K562 (cell line): ENCODE measurements at regions not wholly inside any gene's neighbourhood (a gene's known extent, or its start where the extent isn't known, plus 50 kb on each side); places are given as distances from the start of the nearest gene placed in this dataset.

ENCODE experiments used
- ATAC-seq: fragments of 200-7000 bp; cut with Tn5 transposase; 3 replicates; pipeline ENCODE4 v1.9.1; 2020; ENCODE audit warnings: moderate library complexity
- BruUV-seq: library from RNA; stranded (reverse); fragments of 400-500 nt; replicated peaks from 2 replicates; lab custom pipeline; 2021; lab: Mats Ljungman, UMichigan
- CTCF ChIA-PET: fragments of 300-600 bp; formaldehyde crosslinking; extraction: SDS; loops from one replicate; lab custom pipeline; 2021; ENCODE audit warnings: low intra/inter-chr PET ratio; lab: Yijun Ruan, JAX
- POLR2A ChIA-PET: fragments of 300-600, 350-650 bp; sonication (Branson Sonifier 250); formaldehyde crosslinking; extraction: SDS; loops from one replicate; lab custom pipeline; 2021; ENCODE audit warnings: antibody characterized with exemption, inconsistent platforms; lab: Yijun Ruan, JAX
- DNase-seq, 4 experiments: peaks; one replicate each; pipeline versions ENCODE4 v3.0.0 to v3.0.0-alpha.2; 2011 to 2018; ENCODE audit warnings: low spot score in 3 of 4, mixed read lengths in 3 of 4; ENCODE audit errors: extremely low read depth in 1 of 4
- FAIRE-seq: peaks from 2 replicates; lab custom pipeline; 2011; peaks lifted over from hg19 to GRCh38; lab: Jason Lieb, UNC
- H2AFZ ChIP-seq: 2 replicates; pipeline ENCODE4 v1.6.0; 2011; ENCODE audit warnings: low read depth, low read length, control low read depth, inconsistent platforms
- H3K27ac ChIP-seq: fragments of 200-600 bp; 3 replicates; pipeline ENCODE4 v1.8.0; 2011; ENCODE audit warnings: low read depth, mild to moderate bottlenecking, control low read depth, inconsistent platforms, low read length, moderate library complexity, mixed read lengths; ENCODE audit errors: extremely low read depth
- H3K27me3 ChIP-seq, 2 experiments: fragments of 300-600 bp in 1 of 2; 2 replicates in 1 of 2; 3 replicates in 1 of 2; pipeline versions ENCODE4 v1.6.0 to v1.8.0; 2011; ENCODE audit warnings: inconsistent platforms in 2 of 2, low read length in 2 of 2, mild to moderate bottlenecking in 1 of 2, mixed read lengths in 1 of 2, moderate library complexity in 1 of 2; ENCODE audit not compliant: control insufficient read depth in 2 of 2, insufficient read depth in 2 of 2
- H3K36me3 ChIP-seq: fragments of 300-600 bp; 3 replicates; pipeline ENCODE4 v1.8.0; 2011; ENCODE audit warnings: mild to moderate bottlenecking, low read length, inconsistent platforms; ENCODE audit not compliant: control insufficient read depth, insufficient read depth
- H3K4me1 ChIP-seq, 2 experiments: fragments of 200-600 bp in 1 of 2; replicated peaks in 1 of 2; 2 replicates in 1 of 2; 3 replicates in 1 of 2; pipeline versions ENCODE4 v1.5.1 to v1.8.0; 2011; ENCODE audit warnings: inconsistent platforms in 2 of 2, low read length in 2 of 2, mild to moderate bottlenecking in 1 of 2, mixed read lengths in 1 of 2, moderate library complexity in 1 of 2; ENCODE audit not compliant: control insufficient read depth in 2 of 2, insufficient read depth in 2 of 2
- H3K4me2 ChIP-seq: 2 replicates; pipeline ENCODE4 v1.6.1; 2011; ENCODE audit warnings: low read length, control low read depth, inconsistent platforms, mixed read lengths; ENCODE audit not compliant: insufficient read depth
- H3K4me3 ChIP-seq: fragments of 200-600 bp; sonication (generic), shearing (Covaris generic); 2 replicates; pipeline ENCODE4 v1.5.1; 2016; ENCODE audit warnings: control low read depth, inconsistent platforms
- H3K79me2 ChIP-seq: fragments of 200-600 bp; 3 replicates; pipeline ENCODE4 v1.8.0; 2011; ENCODE audit warnings: low read length, inconsistent platforms; ENCODE audit not compliant: control insufficient read depth, insufficient read depth
- H3K9ac ChIP-seq, 2 experiments: 2 replicates each; pipeline versions ENCODE4 v1.6.0 to v1.6.1; 2011; ENCODE audit warnings: low read depth in 2 of 2, low read length in 2 of 2, control low read depth in 1 of 2, inconsistent platforms in 1 of 2, mild to moderate bottlenecking in 1 of 2, mixed read lengths in 1 of 2; ENCODE audit not compliant: insufficient read depth in 1 of 2
- H3K9me1 ChIP-seq: one replicate; pipeline ENCODE4 v1.6.0; 2011; ENCODE audit warnings: inconsistent platforms, mild to moderate bottlenecking, low read length, moderate library complexity; ENCODE audit not compliant: control insufficient read depth, insufficient read depth
- H3K9me3 ChIP-seq: replicated peaks from 2 replicates; pipeline ENCODE4 v1.5.1; 2011; ENCODE audit warnings: low read depth, low read length, inconsistent platforms; ENCODE audit not compliant: control insufficient read depth, insufficient read depth
- H4K20me1 ChIP-seq: replicated peaks from 2 replicates; pipeline ENCODE4 v1.6.1; 2011; ENCODE audit warnings: low read length, inconsistent platforms, mixed read lengths; ENCODE audit not compliant: control insufficient read depth, insufficient read depth
- ARHGAP35 ChIP-seq: fragments of 450-650 bp; IDR thresholded peaks from 2 replicates; pipeline ENCODE4 v1.6.1; 2018; ENCODE audit not compliant: partially characterized antibody
- CBFA2T3 ChIP-seq: fragments of 450-650 bp; IDR thresholded peaks from 2 replicates; pipeline ENCODE4 v1.6.1; 2017
- NCOA2 ChIP-seq, 2 experiments: fragments of 450-650 bp; IDR thresholded peaks; 2 replicates each; pipeline ENCODE4 v1.6.1; 2018; ENCODE audit warnings: mild to moderate bottlenecking in 2 of 2, moderate library complexity in 1 of 2; ENCODE audit not compliant: partially characterized antibody in 2 of 2
- ZKSCAN1 ChIP-seq: fragments of 150-350 bp; IDR thresholded peaks from 2 replicates; pipeline ENCODE4 v1.6.1; 2016; ENCODE audit warnings: low read depth, low read length
- ZNF57 ChIP-seq: fragments of 450-650 bp; formaldehyde crosslinking; IDR thresholded peaks from 2 replicates; pipeline ENCODE4 v1.4.0; 2020; ENCODE audit warnings: mild to moderate bottlenecking, moderate library complexity
- WGBS: fragments of 100-300 bp; shearing (Covaris generic); methylation state at CpG from one replicate; pipeline ENCODE4 v1.1.6; 2016; ENCODE audit warnings: low coverage, mixed read lengths; ENCODE audit not compliant: insufficient coverage; ENCODE audit errors: missing lambda C conversion rate; 5-methylcytosine and 5-hydroxymethylcytosine counted together
- in situ Hi-C: fragments of 300-500 bp; cut with MboI; formaldehyde crosslinking; loops from 4 replicates; pipeline ENCODE4 v1.15.0; 2018; ENCODE audit warnings: inconsistent platforms, mixed read lengths
- intact Hi-C: fragments of 100-400 bp; cut with micrococcal nuclease; formaldehyde crosslinking; loops from 2 replicates; pipeline ENCODE4 v1.14.2; 2022
- TF ChIP-seq, protein P1 (sequence below): fragments of 450-650 bp; IDR thresholded peaks from 2 replicates; pipeline ENCODE4 v1.6.1; 2017; ENCODE audit warnings: antibody characterized with exemption
- TF ChIP-seq, protein P2 (sequence below): fragments of 450-650 bp; IDR thresholded peaks from 2 replicates; pipeline ENCODE4 v1.6.1; 2017; ENCODE audit warnings: antibody characterized with exemption, mild to moderate bottlenecking

DNA sequence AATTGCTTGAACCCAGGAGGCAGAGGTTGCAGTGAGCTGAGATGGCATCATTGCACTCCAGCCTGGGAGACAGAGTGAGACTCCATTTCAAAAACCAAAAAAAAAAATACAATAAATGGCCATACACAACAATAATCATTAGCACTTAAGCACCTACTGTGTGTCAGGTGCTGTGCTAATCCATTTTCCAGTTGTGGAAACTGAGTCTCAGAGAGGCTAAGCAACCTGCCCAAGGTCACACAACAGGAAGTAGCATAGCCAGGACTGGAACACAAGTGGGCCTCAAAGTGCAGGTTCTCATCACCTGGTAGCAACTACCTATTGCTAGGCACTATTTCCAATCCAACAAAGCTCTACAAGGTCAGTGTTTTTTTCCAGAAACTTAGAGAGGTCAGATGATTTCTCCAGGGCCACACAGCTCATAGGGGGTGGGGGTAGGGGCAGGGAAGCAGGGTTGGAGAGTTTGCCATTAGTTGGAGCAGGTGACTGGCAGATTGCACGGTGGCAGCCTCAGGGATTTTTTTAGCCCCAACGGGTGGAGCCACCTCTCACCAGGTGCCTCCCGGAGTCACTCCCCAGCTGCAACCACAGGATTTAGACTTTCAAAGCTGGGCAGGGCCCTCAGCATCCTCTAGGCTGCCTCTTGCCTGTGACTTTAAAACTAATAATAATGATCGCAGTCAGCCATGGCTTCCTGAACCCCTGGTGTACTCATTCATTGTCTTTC, 52.5 kb upstream of the ID3 start:
- TF ChIP-seq CBFA2T3 (no peak), ZKSCAN1 (peak; percentile 91), NCOA2 (IDR thresholded peaks at IDR 0.05; ENCODE audit: partially characterized antibody in 2 of 2) (no peak)
- no peaks in the 10 kb centered on the region for H4K20me1 ChIP-seq
- no peak overlapping the region for H2AFZ ChIP-seq
- ATAC-seq (no peak), DNase-seq (no peak), FAIRE-seq (no peak)
- no peaks in the 10 kb centered on the region for H3K9me3 ChIP-seq
- H3K36me3 ChIP-seq, result no peaks in the 10 kb centered on the region
- peaks cover 2 to 4% of the 10 kb centered on the region in 2 experiments; a peak in 4 of 5 replicates for H3K4me1 ChIP-seq
- ChIA-PET POLR2A (interaction anchor here (0.5 to 1.4 kb wide), 5 partner anchors 15 to 464 kb away, joined by 3 to 5 read pairs (median 3); no protein-coding TSS in a partner anchor), CTCF (no interaction called here)
- no TSS peak for BruUV-seq
- H3K9me1 ChIP-seq, result no peaks in the 10 kb centered on the region
- intact Hi-C loops, result no loop called here
- H3K4me3 ChIP-seq, result no peak overlapping the region
- no peaks in the 10 kb centered on the region for H3K79me2 ChIP-seq
- 7% methylated on average over 4 of the region's 4 CpGs for WGBS
- peaks cover 22 to 53% of the 10 kb centered on the region in 2 experiments for H3K27me3 ChIP-seq
- in situ Hi-C loops, result no loop called here
- no peak overlapping the region for H3K9ac ChIP-seq
- H3K27ac ChIP-seq, result no peak overlapping the region
- no peak overlapping the region for H3K4me2 ChIP-seq

DNA sequence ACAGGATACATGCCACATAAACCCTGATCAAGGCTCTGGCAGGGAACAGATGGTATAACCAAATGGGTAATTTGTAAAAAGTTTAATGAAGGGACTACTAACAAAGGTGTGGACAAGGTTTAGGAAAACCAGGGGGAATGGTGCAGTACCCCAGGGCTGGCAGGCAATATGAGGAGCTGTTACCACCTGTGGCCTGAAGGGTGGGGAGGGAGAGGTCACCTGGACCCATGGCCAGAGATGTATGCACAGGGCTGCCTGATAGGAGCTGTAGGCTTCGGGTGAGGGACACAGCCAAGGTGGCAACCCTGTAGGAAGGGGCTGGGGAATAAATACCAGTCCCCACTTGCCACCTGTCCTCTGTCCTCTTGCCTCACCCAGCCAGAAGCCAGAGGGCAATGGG, 51.4 kb upstream of the ID3 start:
- no peak for ATAC-seq
- intact Hi-C loops, result no loop called here
- H3K4me2 ChIP-seq, result no peak overlapping the region
- TF ChIP-seq ARHGAP35 (no peak), ZNF57 (CRISPR knock-in tag) (no peak)
- TF ChIP-seq, protein P1, sequence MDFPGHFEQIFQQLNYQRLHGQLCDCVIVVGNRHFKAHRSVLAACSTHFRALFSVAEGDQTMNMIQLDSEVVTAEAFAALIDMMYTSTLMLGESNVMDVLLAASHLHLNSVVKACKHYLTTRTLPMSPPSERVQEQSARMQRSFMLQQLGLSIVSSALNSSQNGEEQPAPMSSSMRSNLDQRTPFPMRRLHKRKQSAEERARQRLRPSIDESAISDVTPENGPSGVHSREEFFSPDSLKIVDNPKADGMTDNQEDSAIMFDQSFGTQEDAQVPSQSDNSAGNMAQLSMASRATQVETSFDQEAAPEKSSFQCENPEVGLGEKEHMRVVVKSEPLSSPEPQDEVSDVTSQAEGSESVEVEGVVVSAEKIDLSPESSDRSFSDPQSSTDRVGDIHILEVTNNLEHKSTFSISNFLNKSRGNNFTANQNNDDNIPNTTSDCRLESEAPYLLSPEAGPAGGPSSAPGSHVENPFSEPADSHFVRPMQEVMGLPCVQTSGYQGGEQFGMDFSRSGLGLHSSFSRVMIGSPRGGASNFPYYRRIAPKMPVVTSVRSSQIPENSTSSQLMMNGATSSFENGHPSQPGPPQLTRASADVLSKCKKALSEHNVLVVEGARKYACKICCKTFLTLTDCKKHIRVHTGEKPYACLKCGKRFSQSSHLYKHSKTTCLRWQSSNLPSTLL, result no peak
- TF ChIP-seq, protein P2, sequence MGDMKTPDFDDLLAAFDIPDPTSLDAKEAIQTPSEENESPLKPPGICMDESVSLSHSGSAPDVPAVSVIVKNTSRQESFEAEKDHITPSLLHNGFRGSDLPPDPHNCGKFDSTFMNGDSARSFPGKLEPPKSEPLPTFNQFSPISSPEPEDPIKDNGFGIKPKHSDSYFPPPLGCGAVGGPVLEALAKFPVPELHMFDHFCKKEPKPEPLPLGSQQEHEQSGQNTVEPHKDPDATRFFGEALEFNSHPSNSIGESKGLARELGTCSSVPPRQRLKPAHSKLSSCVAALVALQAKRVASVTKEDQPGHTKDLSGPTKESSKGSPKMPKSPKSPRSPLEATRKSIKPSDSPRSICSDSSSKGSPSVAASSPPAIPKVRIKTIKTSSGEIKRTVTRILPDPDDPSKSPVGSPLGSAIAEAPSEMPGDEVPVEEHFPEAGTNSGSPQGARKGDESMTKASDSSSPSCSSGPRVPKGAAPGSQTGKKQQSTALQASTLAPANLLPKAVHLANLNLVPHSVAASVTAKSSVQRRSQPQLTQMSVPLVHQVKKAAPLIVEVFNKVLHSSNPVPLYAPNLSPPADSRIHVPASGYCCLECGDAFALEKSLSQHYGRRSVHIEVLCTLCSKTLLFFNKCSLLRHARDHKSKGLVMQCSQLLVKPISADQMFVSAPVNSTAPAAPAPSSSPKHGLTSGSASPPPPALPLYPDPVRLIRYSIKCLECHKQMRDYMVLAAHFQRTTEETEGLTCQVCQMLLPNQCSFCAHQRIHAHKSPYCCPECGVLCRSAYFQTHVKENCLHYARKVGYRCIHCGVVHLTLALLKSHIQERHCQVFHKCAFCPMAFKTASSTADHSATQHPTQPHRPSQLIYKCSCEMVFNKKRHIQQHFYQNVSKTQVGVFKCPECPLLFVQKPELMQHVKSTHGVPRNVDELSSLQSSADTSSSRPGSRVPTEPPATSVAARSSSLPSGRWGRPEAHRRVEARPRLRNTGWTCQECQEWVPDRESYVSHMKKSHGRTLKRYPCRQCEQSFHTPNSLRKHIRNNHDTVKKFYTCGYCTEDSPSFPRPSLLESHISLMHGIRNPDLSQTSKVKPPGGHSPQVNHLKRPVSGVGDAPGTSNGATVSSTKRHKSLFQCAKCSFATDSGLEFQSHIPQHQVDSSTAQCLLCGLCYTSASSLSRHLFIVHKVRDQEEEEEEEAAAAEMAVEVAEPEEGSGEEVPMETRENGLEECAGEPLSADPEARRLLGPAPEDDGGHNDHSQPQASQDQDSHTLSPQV, result no peak

More for the DNA sequence above, 51.4 kb upstream of the ID3 start:
- Histone ChIP-seq H3K9me1 (no peaks in the 10 kb centered on the region), H3K9me3 (no peaks in the 10 kb centered on the region), H4K20me1 (no peaks in the 10 kb centered on the region), H3K4me3 (no peak overlapping the region), H3K79me2 (no peaks in the 10 kb centered on the region), H3K27me3 (peaks cover 22 to 55% of the 10 kb centered on the region in 2 experiments), H3K4me1 (peaks cover 2 to 4% of the 10 kb centered on the region in 2 experiments; a peak in 2 of 5 replicates), H2AFZ (no peak overlapping the region), H3K27ac (no peak overlapping the region), H3K9ac (no peak overlapping the region), H3K36me3 (no peaks in the 10 kb centered on the region)
- FAIRE-seq (no peak), DNase-seq (no peak)
- in situ Hi-C loops, result no loop called here
- ChIA-PET POLR2A (interaction anchor here (1.5 kb wide), 1 partner anchor 52 kb away, joined by 3 read pairs; no protein-coding TSS in a partner anchor), CTCF (no interaction called here)
- BruUV-seq, result no TSS peak
- WGBS, result 0% methylated on average over 1 of the region's 1 CpG
